ENCODE measurements at regions not wholly inside any gene's neighbourhood (a gene's known extent, or its start where the extent isn't known, plus 50 kb on each side); places are given as distances from the start of the nearest gene placed in this dataset.

DNA sequence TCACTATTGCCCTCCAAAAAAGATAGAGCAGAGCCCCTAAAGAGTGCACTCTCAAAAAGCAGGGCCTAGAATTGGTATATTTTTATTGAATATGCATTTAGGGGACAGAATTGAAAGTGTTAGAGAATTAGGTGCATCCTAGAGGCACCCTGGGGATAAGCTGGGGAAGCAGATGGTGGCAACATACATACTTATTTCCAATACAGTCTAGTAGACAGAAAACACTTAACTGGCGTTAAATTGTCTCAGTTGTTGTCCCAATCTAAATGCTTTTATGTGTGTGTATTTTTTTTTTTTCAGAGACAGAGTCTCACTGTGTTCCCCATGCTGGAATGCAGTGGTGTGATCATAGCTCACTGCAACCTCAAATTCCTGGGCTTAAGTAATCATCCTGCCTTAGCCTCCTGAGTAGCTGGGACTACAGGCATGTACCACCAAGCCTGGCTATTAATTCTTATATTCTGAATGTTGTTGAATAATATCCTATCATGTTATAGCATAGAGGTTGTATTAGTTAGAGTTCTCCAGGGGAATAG is 481.8 kb downstream of the GRXCR1 start:
- H3K27ac ChIP-seq (ENCODE audit: insufficient read depth, low read length) = no peak overlapping the region
- no peak overlapping the region for H3K4me3 ChIP-seq (replicated peaks in 1 of 4; ENCODE audit: control extremely low read depth in 1 of 4, insufficient read depth in 1 of 4, low read depth in 3 of 4, low read length in 4 of 4)
- H3K9me3 ChIP-seq (ENCODE audit: control insufficient read depth, insufficient read depth, low read depth, low read length) = no peaks in the 10 kb centered on the region
- no peaks in the 10 kb centered on the region for H4K20me1 ChIP-seq (ENCODE audit: control insufficient read depth, extremely low read depth, insufficient read depth, low read length)
- no peak overlapping the region for H2AFZ ChIP-seq (ENCODE audit: low read length)
- no peaks in the 10 kb centered on the region for H3K36me3 ChIP-seq (ENCODE audit: control insufficient read depth, insufficient read depth, low read length)
- no peak for TF ChIP-seq EZH2 (IDR thresholded peaks at IDR 0.05; ENCODE audit: low read length, missing control alignments)
- TF ChIP-seq, protein P1, sequence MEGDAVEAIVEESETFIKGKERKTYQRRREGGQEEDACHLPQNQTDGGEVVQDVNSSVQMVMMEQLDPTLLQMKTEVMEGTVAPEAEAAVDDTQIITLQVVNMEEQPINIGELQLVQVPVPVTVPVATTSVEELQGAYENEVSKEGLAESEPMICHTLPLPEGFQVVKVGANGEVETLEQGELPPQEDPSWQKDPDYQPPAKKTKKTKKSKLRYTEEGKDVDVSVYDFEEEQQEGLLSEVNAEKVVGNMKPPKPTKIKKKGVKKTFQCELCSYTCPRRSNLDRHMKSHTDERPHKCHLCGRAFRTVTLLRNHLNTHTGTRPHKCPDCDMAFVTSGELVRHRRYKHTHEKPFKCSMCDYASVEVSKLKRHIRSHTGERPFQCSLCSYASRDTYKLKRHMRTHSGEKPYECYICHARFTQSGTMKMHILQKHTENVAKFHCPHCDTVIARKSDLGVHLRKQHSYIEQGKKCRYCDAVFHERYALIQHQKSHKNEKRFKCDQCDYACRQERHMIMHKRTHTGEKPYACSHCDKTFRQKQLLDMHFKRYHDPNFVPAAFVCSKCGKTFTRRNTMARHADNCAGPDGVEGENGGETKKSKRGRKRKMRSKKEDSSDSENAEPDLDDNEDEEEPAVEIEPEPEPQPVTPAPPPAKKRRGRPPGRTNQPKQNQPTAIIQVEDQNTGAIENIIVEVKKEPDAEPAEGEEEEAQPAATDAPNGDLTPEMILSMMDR (conservative IDR thresholded peaks at IDR 0.05 in 1 of 2, IDR thresholded peaks at IDR 0.05 in 1 of 2; ENCODE audit: low read depth in 1 of 2, low read length in 2 of 2) = no peak
- peak in 1 of 2 donors; percentile 40 for DNase-seq (ENCODE audit: low read depth in 2 of 2)
- no peak overlapping the region for H3K4me2 ChIP-seq (ENCODE audit: extremely low read depth, insufficient read depth, low read length)
- no peaks in the 10 kb centered on the region for H3K4me1 ChIP-seq (ENCODE audit: control insufficient read depth, extremely low read depth, insufficient read depth, low read length)
- no peaks in the 10 kb centered on the region for H3K27me3 ChIP-seq (ENCODE audit: control insufficient read depth, insufficient read depth, low read length)
- no peak overlapping the region for H3K9ac ChIP-seq (ENCODE audit: insufficient read depth, low read length)
- H3K79me2 ChIP-seq (ENCODE audit: control insufficient read depth, insufficient read depth, low read length) = no peaks in the 10 kb centered on the region

DNA sequence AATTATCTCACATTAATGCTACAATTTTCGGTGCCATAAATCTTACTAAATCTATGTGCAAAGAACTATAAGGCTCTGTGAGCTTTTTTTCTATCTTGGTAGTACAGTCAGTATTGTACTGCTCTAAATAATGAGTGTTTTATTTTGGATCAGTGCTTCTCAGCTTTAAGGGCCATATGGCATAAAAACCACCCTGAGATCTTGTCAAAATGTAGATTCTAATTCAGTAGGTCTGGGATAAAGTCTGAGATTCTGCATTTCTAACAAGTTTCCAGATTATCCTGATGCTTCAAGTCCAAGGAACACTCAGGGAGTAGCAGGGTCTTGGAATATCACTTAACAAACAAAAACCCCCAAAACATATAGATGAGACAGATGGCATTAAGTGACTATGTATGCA is 486.5 kb downstream of the GRXCR1 start:
- H2AFZ ChIP-seq (ENCODE audit: low read length) = no peak overlapping the region
- no peak for DNase-seq (ENCODE audit: low read depth in 2 of 2)
- no peaks in the 10 kb centered on the region for H3K79me2 ChIP-seq (ENCODE audit: control insufficient read depth, insufficient read depth, low read length)
- no peaks in the 10 kb centered on the region for H3K9me3 ChIP-seq (ENCODE audit: control insufficient read depth, insufficient read depth, low read depth, low read length)
- no peaks in the 10 kb centered on the region for H3K36me3 ChIP-seq (ENCODE audit: control insufficient read depth, insufficient read depth, low read length)
- no peak overlapping the region for H3K4me3 ChIP-seq (replicated peaks in 1 of 4; ENCODE audit: control extremely low read depth in 1 of 4, insufficient read depth in 1 of 4, low read depth in 3 of 4, low read length in 4 of 4)
- no peaks in the 10 kb centered on the region for H4K20me1 ChIP-seq (ENCODE audit: control insufficient read depth, extremely low read depth, insufficient read depth, low read length)
- no peaks in the 10 kb centered on the region for H3K27me3 ChIP-seq (ENCODE audit: control insufficient read depth, insufficient read depth, low read length)
- no peak overlapping the region for H3K27ac ChIP-seq (ENCODE audit: insufficient read depth, low read length)
- H3K9ac ChIP-seq (ENCODE audit: insufficient read depth, low read length) = no peak overlapping the region
- TF ChIP-seq EZH2 (IDR thresholded peaks at IDR 0.05; ENCODE audit: low read length, missing control alignments) = no peak
- TF ChIP-seq, protein P1 (conservative IDR thresholded peaks at IDR 0.05 in 1 of 2, IDR thresholded peaks at IDR 0.05 in 1 of 2; ENCODE audit: low read depth in 1 of 2, low read length in 2 of 2) = no peak
- no peak overlapping the region for H3K4me2 ChIP-seq (ENCODE audit: extremely low read depth, insufficient read depth, low read length)
- H3K4me1 ChIP-seq (ENCODE audit: control insufficient read depth, extremely low read depth, insufficient read depth, low read length) = no peaks in the 10 kb centered on the region

DNA sequence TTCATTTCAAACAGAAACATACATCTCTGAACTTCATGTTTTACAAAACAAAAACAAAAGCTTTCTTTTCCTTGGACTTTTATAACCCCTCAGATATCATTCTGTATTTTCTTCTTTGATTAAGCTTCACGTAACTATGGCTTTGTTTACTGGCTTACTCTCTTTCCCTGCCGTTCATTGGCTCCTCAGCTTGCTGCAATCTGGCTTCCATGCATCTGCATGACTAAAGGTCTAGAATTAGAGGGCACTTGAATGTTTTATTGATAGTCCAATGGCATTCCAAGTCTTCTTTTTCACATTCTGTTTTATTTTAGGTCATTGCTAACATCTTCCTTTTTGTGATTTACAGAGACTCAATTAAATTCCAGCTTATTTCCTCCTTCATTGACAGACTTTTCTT is 487.6 kb downstream of the GRXCR1 start:
- peak overlapping the region; percentile 46 for H2AFZ ChIP-seq (ENCODE audit: low read length)
- DNase-seq (ENCODE audit: low read depth in 2 of 2) = no peak
- TF ChIP-seq, protein P1 (conservative IDR thresholded peaks at IDR 0.05 in 1 of 2, IDR thresholded peaks at IDR 0.05 in 1 of 2; ENCODE audit: low read depth in 1 of 2, low read length in 2 of 2) = no peak
- no peak for TF ChIP-seq EZH2 (IDR thresholded peaks at IDR 0.05; ENCODE audit: low read length, missing control alignments)
- H3K27me3 ChIP-seq (ENCODE audit: control insufficient read depth, insufficient read depth, low read length) = no peaks in the 10 kb centered on the region
- no peak overlapping the region for H3K4me2 ChIP-seq (ENCODE audit: extremely low read depth, insufficient read depth, low read length)
- H3K4me3 ChIP-seq (replicated peaks in 1 of 4; ENCODE audit: control extremely low read depth in 1 of 4, insufficient read depth in 1 of 4, low read depth in 3 of 4, low read length in 4 of 4) = no peak overlapping the region
- no peaks in the 10 kb centered on the region for H3K9me3 ChIP-seq (ENCODE audit: control insufficient read depth, insufficient read depth, low read depth, low read length)
- no peaks in the 10 kb centered on the region for H3K36me3 ChIP-seq (ENCODE audit: control insufficient read depth, insufficient read depth, low read length)
- no peaks in the 10 kb centered on the region for H3K79me2 ChIP-seq (ENCODE audit: control insufficient read depth, insufficient read depth, low read length)
- no peaks in the 10 kb centered on the region for H3K4me1 ChIP-seq (ENCODE audit: control insufficient read depth, extremely low read depth, insufficient read depth, low read length)
- H3K27ac ChIP-seq (ENCODE audit: insufficient read depth, low read length) = no peak overlapping the region
- H3K9ac ChIP-seq (ENCODE audit: insufficient read depth, low read length) = no peak overlapping the region
- no peaks in the 10 kb centered on the region for H4K20me1 ChIP-seq (ENCODE audit: control insufficient read depth, extremely low read depth, insufficient read depth, low read length)
